ENCODE measurements at regions not wholly inside any gene's neighbourhood (a gene's known extent, or its start where the extent isn't known, plus 50 kb on each side); places are given as distances from the start of the nearest gene placed in this dataset.
A peak's percentile ranks its signal among the peaks of the same experiment; 100 is the strongest.

- WGBS (ENCODE audit: low lambda C conversion rate), result 72% methylated on average over 10 of the region's 10 CpGs
- Histone ChIP-seq H3K4me1 (ENCODE audit: insufficient read depth, low read length) (peaks cover 41% of the 10 kb centered on the region), H3K4me3 (replicated peaks in 1 of 3; ENCODE audit: insufficient read depth in 1 of 3, low read depth in 2 of 3, low read length in 3 of 3) (no peak overlapping the region), H3K27me3 (ENCODE audit: control insufficient read depth in 1 of 2, insufficient read depth in 2 of 2, low read length in 2 of 2) (peaks cover 3 to 43% of the 10 kb centered on the region in 2 experiments; a peak in 4 of 5 replicates), H3K79me2 (ENCODE audit: insufficient read depth, low read length) (no peaks in the 10 kb centered on the region), H3K27ac (ENCODE audit: extremely low read length, insufficient read depth, low read length) (no peak overlapping the region), H4K20me1 (ENCODE audit: insufficient read depth, low read length) (no peaks in the 10 kb centered on the region), H3K9ac (ENCODE audit: insufficient read depth, low read depth, low read length) (no peak overlapping the region), H3K36me3 (replicated peaks in 1 of 2; ENCODE audit: control insufficient read depth in 1 of 2, insufficient read depth in 2 of 2, low read length in 2 of 2) (no peaks in the 10 kb centered on the region), H3K4me2 (ENCODE audit: low read depth, low read length) (no peak overlapping the region), H3K9me3 (ENCODE audit: low read length) (no peaks in the 10 kb centered on the region), H2AFZ (ENCODE audit: low read length) (no peak overlapping the region)
- CTCF ChIA-PET (ENCODE audit: low intra/inter-chr PET ratio, low total read pairs), result no interaction called here
- TF ChIP-seq ZNF549 (CRISPR knock-in tag; IDR thresholded peaks at IDR 0.05) (no peak), ZNF768 (CRISPR knock-in tag; IDR thresholded peaks at IDR 0.05) (peak; percentile 57; the same call in 1 of the 2 replicates)
- FAIRE-seq, result no peak
- POLR2A ChIA-PET, result no interaction called here
- DNase-seq (ENCODE audit: low spot score), result no peak
- in situ Hi-C loops (cut with HindIII; ENCODE audit: extremely low pct_ligation_motif_present, low pct_unique_long_range_greater_than_20kb), result no loop called here
- intact Hi-C loops (cut with micrococcal nuclease; ENCODE audit: unreplicated experiment), result no loop called here
- ATAC-seq, result no peak
- no TSS peak for BruUV-seq (replicated peaks)
Measured at GRCh38 chr6:43966853-43967718, 160.2 kb downstream of the MRPL14 start.

GRCh38 chr6:43966374-43966658, 160.9 kb downstream of the MRPL14 start:
- in situ Hi-C loops (cut with HindIII; ENCODE audit: extremely low pct_ligation_motif_present, low pct_unique_long_range_greater_than_20kb), result no loop called here
- Histone ChIP-seq H3K9me3 (ENCODE audit: low read length) (no peaks in the 10 kb centered on the region), H3K9ac (ENCODE audit: insufficient read depth, low read depth, low read length) (no peak overlapping the region), H3K27me3 (ENCODE audit: control insufficient read depth in 1 of 2, insufficient read depth in 2 of 2, low read length in 2 of 2) (peaks cover 3 to 37% of the 10 kb centered on the region in 2 experiments; a peak in 4 of 5 replicates), H4K20me1 (ENCODE audit: insufficient read depth, low read length) (no peaks in the 10 kb centered on the region), H3K27ac (ENCODE audit: extremely low read length, insufficient read depth, low read length) (no peak overlapping the region), H3K79me2 (ENCODE audit: insufficient read depth, low read length) (no peaks in the 10 kb centered on the region), H3K4me1 (ENCODE audit: insufficient read depth, low read length) (peaks cover 35% of the 10 kb centered on the region), H2AFZ (ENCODE audit: low read length) (no peak overlapping the region), H3K4me3 (replicated peaks in 1 of 3; ENCODE audit: insufficient read depth in 1 of 3, low read depth in 2 of 3, low read length in 3 of 3) (no peak overlapping the region), H3K36me3 (replicated peaks in 1 of 2; ENCODE audit: control insufficient read depth in 1 of 2, insufficient read depth in 2 of 2, low read length in 2 of 2) (no peaks in the 10 kb centered on the region), H3K4me2 (ENCODE audit: low read depth, low read length) (no peak overlapping the region)
- FAIRE-seq (no peak), DNase-seq (ENCODE audit: low spot score) (no peak), ATAC-seq (no peak)
- ChIA-PET CTCF (ENCODE audit: low intra/inter-chr PET ratio, low total read pairs) (no interaction called here), POLR2A (no interaction called here)
- intact Hi-C loops (cut with micrococcal nuclease; ENCODE audit: unreplicated experiment), result no loop called here
- BruUV-seq (replicated peaks), result no TSS peak
- TF ChIP-seq TFAP4 (IDR thresholded peaks at IDR 0.05; ENCODE audit: borderline replicate concordance, low read depth) (no peak), TAF1 (CRISPR knock-in tag; IDR thresholded peaks at IDR 0.05) (no peak), STAT5B (CRISPR knock-in tag; IDR thresholded peaks at IDR 0.05) (no peak), RBAK (CRISPR knock-in tag; IDR thresholded peaks at IDR 0.05) (no peak), GATAD1 (CRISPR knock-in tag; IDR thresholded peaks at IDR 0.05) (no peak), IKZF4 (CRISPR knock-in tag; IDR thresholded peaks at IDR 0.05; ENCODE audit: borderline replicate concordance, low read depth, not compliant biosample characterization) (no peak), ZSCAN20 (CRISPR knock-in tag; IDR thresholded peaks at IDR 0.05; ENCODE audit: borderline replicate concordance) (no peak), SALL2 (CRISPR knock-in tag; IDR thresholded peaks at IDR 0.05) (no peak), LRRFIP1 (CRISPR knock-in tag; conservative IDR thresholded peaks at IDR 0.05) (no peak), STAT6 (CRISPR knock-in tag; IDR thresholded peaks at IDR 0.05; ENCODE audit: borderline replicate concordance) (no peak)
